OCI-LY7 (cell line): ENCODE measurements at regions not wholly inside any gene's neighbourhood (a gene's known extent, or its start where the extent isn't known, plus 50 kb on each side); places are given as distances from the start of the nearest gene placed in this dataset.

Experiments
- CTCF ChIP-seq: fragments of 200-600 bp; sonication (generic); conservative IDR thresholded peaks from 2 replicates; pipeline ENCODE4 v1.5.1; 2014; ENCODE audit warnings: mild to moderate bottlenecking, antibody characterized with exemption, low read length, moderate library complexity, mixed read lengths
- EZH2phosphoT487 ChIP-seq: fragments of 200-600 bp; sonication (generic); IDR thresholded peaks from 2 replicates; pipeline ENCODE4 v1.6.1; 2018; ENCODE audit warnings: low read depth, borderline replicate concordance, mild to moderate bottlenecking, mixed run types, antibody characterized with exemption, low read length, moderate library complexity, mixed read lengths

- no peak for TF ChIP-seq CTCF
- TF ChIP-seq EZH2phosphoT487, result no peak
Measured at GRCh38 chr10:43749940-43750552, 101.4 kb upstream of the ZNF32 start.
